Upper lobe of left lung (tissue), 6 donors: ENCODE measurements at regions not wholly inside any gene's neighbourhood (a gene's known extent, or its start where the extent isn't known, plus 50 kb on each side); places are given as distances from the start of the nearest gene placed in this dataset.

ENCODE experiments used
- ATAC-seq, 2 donors: fragments of 200-7000 bp; cut with Tn5 transposase; one replicate each; pipeline ENCODE4 v1.9.1; 2022; ENCODE audit warnings: mild to moderate bottlenecking in 2 of 2, moderate library complexity in 2 of 2; ENCODE audit not compliant: low FRiP score in 2 of 2
- DNase-seq, 2 donors: peaks; one replicate each; pipeline ENCODE4 v3.0.0-alpha.2; 2019 to 2020
- H3K27ac ChIP-seq, 4 donors: fragments of 200-600 bp; sonication (generic); one replicate each; pipeline ENCODE4 v1.5.1; 2016 to 2019
- H3K27me3 ChIP-seq, 4 donors: fragments of 200-600 bp; sonication (generic); one replicate each; pipeline ENCODE4 v1.5.1; 2017 to 2019
- H3K36me3 ChIP-seq, 4 donors: fragments of 200-600 bp; sonication (generic); one replicate each; pipeline ENCODE4 v1.5.1; 2016 to 2019
- H3K4me1 ChIP-seq, 4 donors: fragments of 200-600 bp; sonication (generic); one replicate each; pipeline ENCODE4 v1.5.1; 2018 to 2019
- H3K4me3 ChIP-seq, 4 donors: fragments of 200-600 bp; sonication (generic); one replicate each; pipeline ENCODE4 v1.5.1; 2017 to 2019; ENCODE audit warnings: mild to moderate bottlenecking in 2 of 4, moderate library complexity in 1 of 4
- H3K9me3 ChIP-seq, 4 donors: fragments of 200-600 bp; sonication (generic); one replicate each; pipeline ENCODE4 v1.5.1; 2018 to 2019
- EP300 ChIP-seq, 4 donors: sonication (generic); formaldehyde crosslinking; IDR thresholded peaks; one replicate each; pipeline ENCODE4 v1.5.1; 2017; ENCODE audit warnings: antibody characterized with exemption in 4 of 4, control low read depth in 2 of 4
- POLR2A ChIP-seq, 4 donors: fragments of 450-650 bp; IDR thresholded peaks; one replicate each; pipeline ENCODE4 v1.5.1; 2016 to 2017; ENCODE audit warnings: antibody characterized with exemption in 4 of 4, mild to moderate bottlenecking in 2 of 4
- POLR2AphosphoS5 ChIP-seq, 2 donors: sonication (generic); formaldehyde crosslinking; IDR thresholded peaks; one replicate each; pipeline ENCODE4 v1.5.1; 2017; ENCODE audit warnings: antibody characterized with exemption in 2 of 2
- WGBS, 2 donors: methylation state at CpG; one replicate each; pipeline ENCODE4 v1.1.5; 2017 to 2018; 5-methylcytosine and 5-hydroxymethylcytosine counted together
- TF ChIP-seq, protein P1 (sequence below), 6 experiments: fragments of 450-650 bp in 4 of 6; fragments of 200-600 bp in 2 of 6; sonication (generic) in 2 of 6; IDR thresholded peaks; one replicate each; pipeline ENCODE4 v1.5.1; 2016 to 2019; ENCODE audit warnings: antibody characterized with exemption in 6 of 6
- donor health status: DM: no; HTN: no; CAD: no; lungs with moderate emphysema.
- donor health status: DM: no; HTN: yes; CAD: no; lungs with severe emphysema.

DNA sequence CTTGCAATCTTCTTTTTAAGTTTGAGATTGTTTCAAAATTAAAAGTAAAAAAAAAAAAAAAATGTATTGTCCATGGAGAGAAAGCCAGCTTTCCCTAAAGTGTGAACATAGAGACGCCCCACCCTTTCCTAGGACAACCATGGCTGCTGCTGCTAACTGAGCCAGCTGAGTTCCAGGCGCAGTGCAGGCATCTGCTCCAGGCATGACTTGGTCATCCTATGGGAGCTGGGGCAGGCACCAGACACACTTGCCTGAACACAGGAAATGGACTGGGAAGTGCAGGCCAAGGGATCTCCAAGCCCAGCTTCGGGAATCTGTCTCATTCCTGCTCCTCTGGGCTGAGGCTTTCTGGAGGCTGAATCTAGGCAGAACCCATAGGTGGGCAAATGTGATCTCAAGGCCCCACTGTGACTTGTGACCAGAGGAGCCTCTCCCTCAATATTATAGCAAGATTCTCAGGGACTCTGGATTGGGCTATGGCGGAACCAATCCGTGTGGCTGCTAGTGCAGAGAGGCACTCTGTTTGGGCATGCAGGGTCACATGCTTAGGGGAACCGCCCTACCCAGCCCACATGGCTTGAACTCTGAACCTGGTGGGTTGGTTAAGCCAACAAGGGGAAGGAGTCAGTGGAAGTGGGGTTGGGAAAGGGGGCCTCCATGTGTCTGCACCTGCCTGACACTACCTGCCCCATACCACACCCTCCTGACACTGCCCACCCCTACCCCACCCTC is 138.2 kb upstream of the CST7 start:
- H3K9me3 ChIP-seq = no peaks in the 10 kb centered on the region
- H3K27ac ChIP-seq = no peak overlapping the region
- no peak for TF ChIP-seq POLR2A (IDR thresholded peaks at IDR 0.05)
- no peak for TF ChIP-seq EP300 (IDR thresholded peaks at IDR 0.05)
- no peak for TF ChIP-seq POLR2AphosphoS5 (IDR thresholded peaks at IDR 0.05)
- TF ChIP-seq, protein P1, sequence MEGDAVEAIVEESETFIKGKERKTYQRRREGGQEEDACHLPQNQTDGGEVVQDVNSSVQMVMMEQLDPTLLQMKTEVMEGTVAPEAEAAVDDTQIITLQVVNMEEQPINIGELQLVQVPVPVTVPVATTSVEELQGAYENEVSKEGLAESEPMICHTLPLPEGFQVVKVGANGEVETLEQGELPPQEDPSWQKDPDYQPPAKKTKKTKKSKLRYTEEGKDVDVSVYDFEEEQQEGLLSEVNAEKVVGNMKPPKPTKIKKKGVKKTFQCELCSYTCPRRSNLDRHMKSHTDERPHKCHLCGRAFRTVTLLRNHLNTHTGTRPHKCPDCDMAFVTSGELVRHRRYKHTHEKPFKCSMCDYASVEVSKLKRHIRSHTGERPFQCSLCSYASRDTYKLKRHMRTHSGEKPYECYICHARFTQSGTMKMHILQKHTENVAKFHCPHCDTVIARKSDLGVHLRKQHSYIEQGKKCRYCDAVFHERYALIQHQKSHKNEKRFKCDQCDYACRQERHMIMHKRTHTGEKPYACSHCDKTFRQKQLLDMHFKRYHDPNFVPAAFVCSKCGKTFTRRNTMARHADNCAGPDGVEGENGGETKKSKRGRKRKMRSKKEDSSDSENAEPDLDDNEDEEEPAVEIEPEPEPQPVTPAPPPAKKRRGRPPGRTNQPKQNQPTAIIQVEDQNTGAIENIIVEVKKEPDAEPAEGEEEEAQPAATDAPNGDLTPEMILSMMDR (IDR thresholded peaks at IDR 0.05) = no peak
- H3K27me3 ChIP-seq = no peaks in the 10 kb centered on the region
- no peak overlapping the region for H3K4me3 ChIP-seq
- ATAC-seq (no peak), DNase-seq (no peak)
- no peaks in the 10 kb centered on the region for H3K4me1 ChIP-seq
- H3K36me3 ChIP-seq = no peaks in the 10 kb centered on the region
- WGBS, 2 donors = 86 to 92% methylated on average over 4 to 6 of the region's 6 CpGs

- ATAC-seq = no peak
- DNase-seq = no peak
Observed at GRCh38 chr20:24812373-24812772, 136.7 kb upstream of the CST7 start.

GRCh38 chr20:24813080-24813479 is 136.0 kb upstream of the CST7 start:
- Histone ChIP-seq H3K9me3 (no peaks in the 10 kb centered on the region), H3K4me1 (no peaks in the 10 kb centered on the region), H3K27me3 (no peaks in the 10 kb centered on the region), H3K36me3 (no peaks in the 10 kb centered on the region), H3K27ac (no peak overlapping the region), H3K4me3 (no peak overlapping the region)
- no peak for ATAC-seq
- no peak for DNase-seq
- 84 to 86% methylated on average over 35 of the region's 35 CpGs for WGBS, 2 donors
- TF ChIP-seq, protein P1 (IDR thresholded peaks at IDR 0.05) = no peak
- TF ChIP-seq EP300 (IDR thresholded peaks at IDR 0.05) (no peak), POLR2A (IDR thresholded peaks at IDR 0.05) (no peak), POLR2AphosphoS5 (IDR thresholded peaks at IDR 0.05) (no peak)

More at GRCh38 chr20:24812373-24812772, 136.7 kb upstream of the CST7 start:
- no peaks in the 10 kb centered on the region for H3K27me3 ChIP-seq
- TF ChIP-seq EP300 (IDR thresholded peaks at IDR 0.05) (no peak), POLR2A (IDR thresholded peaks at IDR 0.05) (no peak), POLR2AphosphoS5 (IDR thresholded peaks at IDR 0.05) (no peak)
- TF ChIP-seq, protein P1 (IDR thresholded peaks at IDR 0.05) = no peak
- no peaks in the 10 kb centered on the region for H3K4me1 ChIP-seq
- no peaks in the 10 kb centered on the region for H3K9me3 ChIP-seq
- no peak overlapping the region for H3K27ac ChIP-seq
- WGBS, 2 donors = 39 to 55% methylated on average over 6 of the region's 6 CpGs
- no peaks in the 10 kb centered on the region for H3K36me3 ChIP-seq
- no peak overlapping the region for H3K4me3 ChIP-seq

- TF ChIP-seq POLR2A (IDR thresholded peaks at IDR 0.05) (no peak), EP300 (IDR thresholded peaks at IDR 0.05) (no peak), POLR2AphosphoS5 (IDR thresholded peaks at IDR 0.05) (no peak)
- TF ChIP-seq, protein P1 (IDR thresholded peaks at IDR 0.05) = no peak
- WGBS, 2 donors = 71 to 84% methylated on average over 5 of the region's 5 CpGs
- Histone ChIP-seq H3K27me3 (no peaks in the 10 kb centered on the region), H3K4me1 (no peaks in the 10 kb centered on the region), H3K27ac (no peak overlapping the region), H3K4me3 (no peak overlapping the region), H3K9me3 (no peaks in the 10 kb centered on the region), H3K36me3 (no peaks in the 10 kb centered on the region)
- ATAC-seq (no peak), DNase-seq (no peak)
Observed at GRCh38 chr20:24813496-24813895, 135.6 kb upstream of the CST7 start.

GRCh38 chr20:24813936-24814335 is 135.1 kb upstream of the CST7 start:
- H3K27ac ChIP-seq = no peak overlapping the region
- H3K27me3 ChIP-seq = no peaks in the 10 kb centered on the region
- H3K9me3 ChIP-seq = no peaks in the 10 kb centered on the region
- no peaks in the 10 kb centered on the region for H3K36me3 ChIP-seq
- TF ChIP-seq POLR2A (IDR thresholded peaks at IDR 0.05) (no peak), EP300 (IDR thresholded peaks at IDR 0.05) (no peak), POLR2AphosphoS5 (IDR thresholded peaks at IDR 0.05) (no peak)
- TF ChIP-seq, protein P1 (IDR thresholded peaks at IDR 0.05) = no peak
- no peaks in the 10 kb centered on the region for H3K4me1 ChIP-seq
- no peak overlapping the region for H3K4me3 ChIP-seq
- ATAC-seq = no peak
- DNase-seq = no peak
- WGBS, 2 donors = 74 to 76% methylated on average over 6 of the region's 6 CpGs
